ENCODE measurements at regions not wholly inside any gene's neighbourhood (a gene's known extent, or its start where the extent isn't known, plus 50 kb on each side); places are given as distances from the start of the nearest gene placed in this dataset.

- no peaks in the 10 kb centered on the region for H3K36me3 ChIP-seq (ENCODE audit: low read depth)
- no peaks in the 10 kb centered on the region for H3K4me1 ChIP-seq (ENCODE audit: low read depth)
- DNase-seq (no peak), ATAC-seq (no peak)
- H3K4me3 ChIP-seq = no peak overlapping the region
- intact Hi-C loops (cut with DNase I, micrococcal nuclease) = no loop called here
- no peak for TF ChIP-seq CTCF (IDR thresholded peaks at IDR 0.05)
- no peaks in the 10 kb centered on the region for H3K9me3 ChIP-seq
Measured at GRCh38 chr21:27803571-27803970, 836.7 kb upstream of the ADAMTS5 start.

GRCh38 chr21:27802816-27803475 is 836.1 kb upstream of the ADAMTS5 start:
- peak; percentile 61 for ATAC-seq
- Histone ChIP-seq H3K9me3 (no peaks in the 10 kb centered on the region), H3K36me3 (ENCODE audit: low read depth) (no peaks in the 10 kb centered on the region), H3K4me1 (ENCODE audit: low read depth) (no peaks in the 10 kb centered on the region), H3K4me3 (no peak overlapping the region)
- intact Hi-C loops (cut with DNase I, micrococcal nuclease) = no loop called here
- DNase-seq = peak in 2 of 3 donors; percentile 28 to 75
- peak; percentile 42 for TF ChIP-seq CTCF (IDR thresholded peaks at IDR 0.05)

- no peak for ATAC-seq
- no peaks in the 10 kb centered on the region for H3K36me3 ChIP-seq (ENCODE audit: low read depth)
- intact Hi-C loops (cut with DNase I, micrococcal nuclease) = no loop called here
- no peak for DNase-seq
- no peaks in the 10 kb centered on the region for H3K4me1 ChIP-seq (ENCODE audit: low read depth)
- H3K9me3 ChIP-seq = no peaks in the 10 kb centered on the region
- no peak overlapping the region for H3K4me3 ChIP-seq
- TF ChIP-seq CTCF (IDR thresholded peaks at IDR 0.05) = no peak
Measured at GRCh38 chr21:27799861-27800260, 833.0 kb upstream of the ADAMTS5 start.

GRCh38 chr21:27796106-27796505 is 829.2 kb upstream of the ADAMTS5 start:
- ATAC-seq (no peak), DNase-seq (no peak)
- Histone ChIP-seq H3K9me3 (no peaks in the 10 kb centered on the region), H3K4me3 (no peak overlapping the region), H3K4me1 (ENCODE audit: low read depth) (no peaks in the 10 kb centered on the region), H3K36me3 (ENCODE audit: low read depth) (no peaks in the 10 kb centered on the region)
- intact Hi-C loops (cut with DNase I, micrococcal nuclease) = no loop called here
- TF ChIP-seq CTCF (IDR thresholded peaks at IDR 0.05) = no peak

GRCh38 chr21:27795418-27795817 is 828.5 kb upstream of the ADAMTS5 start:
- DNase-seq = no peak
- H3K9me3 ChIP-seq = no peaks in the 10 kb centered on the region
- no peak overlapping the region for H3K4me3 ChIP-seq
- no peaks in the 10 kb centered on the region for H3K4me1 ChIP-seq (ENCODE audit: low read depth)
- ATAC-seq = no peak
- no peaks in the 10 kb centered on the region for H3K36me3 ChIP-seq (ENCODE audit: low read depth)
- TF ChIP-seq CTCF (IDR thresholded peaks at IDR 0.05) = no peak
- intact Hi-C loops (cut with DNase I, micrococcal nuclease) = no loop called here

- H3K9me3 ChIP-seq = no peaks in the 10 kb centered on the region
- H3K36me3 ChIP-seq (ENCODE audit: low read depth) = no peaks in the 10 kb centered on the region
- ATAC-seq = no peak
- H3K4me3 ChIP-seq = no peak overlapping the region
- TF ChIP-seq CTCF (IDR thresholded peaks at IDR 0.05) = no peak
- DNase-seq = no peak
- intact Hi-C loops (cut with DNase I, micrococcal nuclease) = no loop called here
- H3K4me1 ChIP-seq (ENCODE audit: low read depth) = no peaks in the 10 kb centered on the region
Measured at GRCh38 chr21:27793901-27794300, 827.0 kb upstream of the ADAMTS5 start.
